ENCODE measurements at regions not wholly inside any gene's neighbourhood (a gene's known extent, or its start where the extent isn't known, plus 50 kb on each side); places are given as distances from the start of the nearest gene placed in this dataset.

DNA sequence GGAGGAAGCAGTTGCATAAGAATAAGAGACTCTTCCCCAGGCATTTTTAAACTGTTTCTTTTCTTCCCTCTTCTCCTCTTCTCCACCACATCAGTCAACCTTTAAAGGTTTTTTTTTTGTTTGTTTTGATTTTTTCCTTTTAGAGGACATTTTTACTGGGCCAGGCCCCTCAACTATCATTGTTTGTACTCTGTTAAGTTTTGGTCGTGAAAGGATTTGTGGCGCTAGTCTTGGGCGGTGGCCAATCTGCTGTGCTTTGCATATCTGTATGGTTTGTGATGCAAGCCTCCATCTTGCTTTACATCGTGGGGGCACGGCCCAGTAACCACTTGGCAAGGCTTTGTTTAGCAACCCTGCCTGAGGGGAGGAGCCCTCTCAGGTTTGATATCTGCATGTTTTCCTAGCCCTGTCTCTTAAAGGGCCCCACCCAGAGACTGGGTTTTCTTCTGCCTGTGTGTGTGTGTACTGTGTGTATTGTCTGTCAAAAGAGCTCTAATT is 101.9 kb upstream of the SLITRK2 start:
- TF ChIP-seq EZH2 (IDR thresholded peaks at IDR 0.05; ENCODE audit: borderline replicate concordance, insufficient read depth, low read depth, low read length, poor library complexity, severe bottlenecking) = no peak
- TF ChIP-seq, protein P1, sequence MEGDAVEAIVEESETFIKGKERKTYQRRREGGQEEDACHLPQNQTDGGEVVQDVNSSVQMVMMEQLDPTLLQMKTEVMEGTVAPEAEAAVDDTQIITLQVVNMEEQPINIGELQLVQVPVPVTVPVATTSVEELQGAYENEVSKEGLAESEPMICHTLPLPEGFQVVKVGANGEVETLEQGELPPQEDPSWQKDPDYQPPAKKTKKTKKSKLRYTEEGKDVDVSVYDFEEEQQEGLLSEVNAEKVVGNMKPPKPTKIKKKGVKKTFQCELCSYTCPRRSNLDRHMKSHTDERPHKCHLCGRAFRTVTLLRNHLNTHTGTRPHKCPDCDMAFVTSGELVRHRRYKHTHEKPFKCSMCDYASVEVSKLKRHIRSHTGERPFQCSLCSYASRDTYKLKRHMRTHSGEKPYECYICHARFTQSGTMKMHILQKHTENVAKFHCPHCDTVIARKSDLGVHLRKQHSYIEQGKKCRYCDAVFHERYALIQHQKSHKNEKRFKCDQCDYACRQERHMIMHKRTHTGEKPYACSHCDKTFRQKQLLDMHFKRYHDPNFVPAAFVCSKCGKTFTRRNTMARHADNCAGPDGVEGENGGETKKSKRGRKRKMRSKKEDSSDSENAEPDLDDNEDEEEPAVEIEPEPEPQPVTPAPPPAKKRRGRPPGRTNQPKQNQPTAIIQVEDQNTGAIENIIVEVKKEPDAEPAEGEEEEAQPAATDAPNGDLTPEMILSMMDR (IDR thresholded peaks at IDR 0.05) = no peak

Data from B cell (primary cell).